HL-60 (cell line): ENCODE measurements at regions not wholly inside any gene's neighbourhood (a gene's known extent, or its start where the extent isn't known, plus 50 kb on each side); places are given as distances from the start of the nearest gene placed in this dataset.

Experiments used
- DNase-seq, 2 experiments: peaks; one replicate each; pipeline ENCODE4 v3.0.0-alpha.2; 2010 to 2020; ENCODE audit warnings: low read depth in 1 of 2, low spot score in 1 of 2
- H3K27ac ChIP-seq: fragments of 250-450 bp; sonication (Bioruptor Pico); replicated peaks from 2 replicates; pipeline ENCODE4 v1.5.1; 2020; ENCODE audit warnings: mild to moderate bottlenecking, moderate library complexity
- H3K27me3 ChIP-seq: fragments of 250-450 bp; sonication (Bioruptor Pico); 2 replicates; pipeline ENCODE4 v1.5.1; 2021; ENCODE audit warnings: mild to moderate bottlenecking, moderate library complexity; ENCODE audit not compliant: insufficient read depth, poor library complexity, severe bottlenecking
- H3K4me3 ChIP-seq: replicated peaks from 2 replicates; pipeline ENCODE4 v1.5.1; 2011; ENCODE audit warnings: mild to moderate bottlenecking, control low read depth, low read length; ENCODE audit not compliant: insufficient read depth
- CTCF ChIP-seq: IDR thresholded peaks from one replicate; pipeline ENCODE4 v1.5.1; 2011; ENCODE audit warnings: low read length, control low read depth, inconsistent platforms; ENCODE audit not compliant: insufficient read depth
- GABPA ChIP-seq: IDR thresholded peaks from 2 replicates; pipeline ENCODE4 v1.6.1; 2012; ENCODE audit warnings: low read depth
- POLR2AphosphoS5 ChIP-seq: IDR thresholded peaks from 2 replicates; pipeline ENCODE4 v1.6.1; 2012; ENCODE audit warnings: low read depth
- REST ChIP-seq: IDR thresholded peaks from 2 replicates; pipeline ENCODE4 v1.6.1; 2012; ENCODE audit warnings: low read depth; ENCODE audit not compliant: insufficient replicate concordance
- SPI1 ChIP-seq: IDR thresholded peaks from 2 replicates; pipeline ENCODE4 v1.6.1; 2012; ENCODE audit warnings: low read depth, mild to moderate bottlenecking, borderline replicate concordance

GRCh38 chr20:52799130-52799529 is 173.0 kb upstream of the TSHZ2 start:
- no peak for TF ChIP-seq CTCF
- TF ChIP-seq SPI1 = no peak
- TF ChIP-seq POLR2AphosphoS5 = no peak
- TF ChIP-seq REST = no peak
- no peak for TF ChIP-seq GABPA
- no peaks in the 10 kb centered on the region for H3K27me3 ChIP-seq
- DNase-seq = no peak
- no peak overlapping the region for H3K27ac ChIP-seq
- H3K4me3 ChIP-seq = no peak overlapping the region

GRCh38 chr20:52798124-52798523 is 174.0 kb upstream of the TSHZ2 start:
- no peaks in the 10 kb centered on the region for H3K27me3 ChIP-seq

GRCh38 chr20:52794853-52795252 is 177.3 kb upstream of the TSHZ2 start:
- Histone ChIP-seq H3K4me3 (no peak overlapping the region), H3K27ac (no peak overlapping the region), H3K27me3 (no peaks in the 10 kb centered on the region)
- TF ChIP-seq REST (no peak), GABPA (no peak), POLR2AphosphoS5 (no peak), SPI1 (no peak), CTCF (no peak)
- no peak for DNase-seq

More at GRCh38 chr20:52798124-52798523, 174.0 kb upstream of the TSHZ2 start:
- Histone ChIP-seq H3K27ac (no peak overlapping the region), H3K4me3 (no peak overlapping the region)
- no peak for DNase-seq
- no peak for TF ChIP-seq POLR2AphosphoS5
- no peak for TF ChIP-seq SPI1
- no peak for TF ChIP-seq GABPA

GRCh38 chr20:52793339-52793963 is 178.7 kb upstream of the TSHZ2 start:
- no peak overlapping the region for H3K4me3 ChIP-seq
- TF ChIP-seq POLR2AphosphoS5 (no peak), REST (no peak), SPI1 (no peak), GABPA (no peak), CTCF (no peak)
- H3K27ac ChIP-seq = no peak overlapping the region
- no peak for DNase-seq
- H3K27me3 ChIP-seq = no peaks in the 10 kb centered on the region
